ENCODE measurements at regions not wholly inside any gene's neighbourhood (a gene's known extent, or its start where the extent isn't known, plus 50 kb on each side); places are given as distances from the start of the nearest gene placed in this dataset.
"Not testable (repeated sequence)": the region's sequence is repeated elsewhere in the genome, so short reads cannot be mapped to it uniquely, and the experiment has no call there.

GRCh38 chr6:14218519-14218800, 100.9 kb downstream of the CD83 start:
- no peak for DNase-seq

- no peak for DNase-seq
Observed at GRCh38 chr6:14221564-14222279, 104.2 kb downstream of the CD83 start.

GRCh38 chr6:14222956-14223355, 105.4 kb downstream of the CD83 start:
- DNase-seq = no peak

- DNase-seq = no peak
Observed at GRCh38 chr6:14224359-14225103, 107.0 kb downstream of the CD83 start.

GRCh38 chr6:14226051-14226660, 108.6 kb downstream of the CD83 start:
- no peak for DNase-seq

DNA sequence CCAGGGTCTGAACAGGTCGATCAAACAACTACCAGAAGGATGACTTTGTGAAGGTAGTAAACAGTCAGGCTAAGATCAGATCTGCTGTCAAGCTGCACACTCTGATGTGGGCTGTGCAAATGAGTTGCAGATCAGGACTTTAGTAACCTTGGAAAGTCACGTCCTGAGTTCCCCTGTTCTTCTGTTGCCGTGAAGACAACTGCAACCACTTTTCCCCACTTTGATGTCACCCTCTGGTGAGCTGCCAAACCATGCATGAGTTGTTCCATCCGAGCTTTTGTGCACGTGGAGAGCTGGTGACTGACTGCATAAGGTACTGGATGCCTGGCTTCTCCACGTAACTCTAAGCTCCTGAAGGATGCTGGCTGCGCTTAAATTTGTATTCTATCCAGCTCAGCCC, 111.0 kb downstream of the CD83 start:
- DNase-seq = no peak

DNA sequence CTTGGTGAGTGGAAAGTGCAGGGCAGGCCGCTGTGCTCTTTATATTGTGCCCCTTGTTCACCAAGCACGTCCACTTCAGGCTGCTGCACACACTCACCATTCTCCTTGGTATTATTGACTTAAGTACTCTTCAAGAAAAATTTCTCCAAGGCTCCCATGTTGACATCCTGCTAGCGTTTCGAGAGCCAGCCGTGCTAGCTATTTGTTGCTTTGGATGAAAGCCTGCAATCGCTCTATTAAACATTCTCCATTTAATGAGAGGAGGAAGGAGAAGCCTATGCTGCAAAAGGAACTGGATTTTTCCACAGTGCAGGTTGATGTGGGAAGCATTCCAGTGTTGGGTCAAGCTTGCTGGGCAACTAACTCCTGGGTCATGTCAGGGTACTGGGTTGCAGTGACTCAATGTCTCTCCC, 113.5 kb downstream of the CD83 start:
- no peak for DNase-seq

DNA sequence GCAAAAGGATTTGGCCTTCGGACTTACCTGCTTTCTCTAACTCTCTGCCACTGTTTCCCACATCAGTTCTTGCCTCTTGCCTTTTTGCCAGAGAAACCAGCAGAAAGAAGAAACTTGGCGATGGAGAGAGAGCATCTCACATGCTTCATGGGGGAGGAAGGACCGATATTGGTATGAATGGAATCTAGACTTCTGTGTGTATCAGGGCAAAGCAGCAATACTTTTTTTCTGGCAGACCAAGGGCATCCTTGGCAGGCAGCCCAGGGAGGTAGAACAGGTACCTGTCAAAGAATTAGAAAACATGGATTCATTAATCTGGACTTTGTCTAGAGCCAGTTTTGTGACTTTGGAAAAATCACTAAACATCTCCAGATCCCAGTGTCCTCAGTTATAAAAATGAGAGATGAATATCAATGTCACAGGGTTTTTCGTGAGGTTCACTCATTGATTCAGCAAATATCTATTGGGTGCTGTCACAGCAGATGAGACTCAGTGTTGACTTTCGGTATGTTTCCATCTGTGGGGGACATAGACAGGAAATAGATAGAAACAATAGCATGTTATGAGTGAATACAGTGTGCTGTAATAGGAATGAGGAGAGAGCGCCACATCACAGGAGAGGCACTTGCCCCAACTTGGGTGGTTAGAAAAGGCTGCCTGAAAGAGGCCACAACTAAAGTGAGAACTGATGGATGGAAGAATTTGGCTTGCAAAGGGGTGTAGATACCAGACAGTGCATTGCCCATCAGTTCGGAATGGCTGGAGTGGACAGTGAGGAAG, 114.1 kb downstream of the CD83 start:
- DNase-seq = no peak

GRCh38 chr6:14232889-14233288, 115.3 kb downstream of the CD83 start:
- no peak for DNase-seq

GRCh38 chr6:14235653-14236356, 118.2 kb downstream of the CD83 start:
- DNase-seq = no peak

- no peak for DNase-seq
Observed at GRCh38 chr6:14239097-14239496, 121.5 kb downstream of the CD83 start.

DNA sequence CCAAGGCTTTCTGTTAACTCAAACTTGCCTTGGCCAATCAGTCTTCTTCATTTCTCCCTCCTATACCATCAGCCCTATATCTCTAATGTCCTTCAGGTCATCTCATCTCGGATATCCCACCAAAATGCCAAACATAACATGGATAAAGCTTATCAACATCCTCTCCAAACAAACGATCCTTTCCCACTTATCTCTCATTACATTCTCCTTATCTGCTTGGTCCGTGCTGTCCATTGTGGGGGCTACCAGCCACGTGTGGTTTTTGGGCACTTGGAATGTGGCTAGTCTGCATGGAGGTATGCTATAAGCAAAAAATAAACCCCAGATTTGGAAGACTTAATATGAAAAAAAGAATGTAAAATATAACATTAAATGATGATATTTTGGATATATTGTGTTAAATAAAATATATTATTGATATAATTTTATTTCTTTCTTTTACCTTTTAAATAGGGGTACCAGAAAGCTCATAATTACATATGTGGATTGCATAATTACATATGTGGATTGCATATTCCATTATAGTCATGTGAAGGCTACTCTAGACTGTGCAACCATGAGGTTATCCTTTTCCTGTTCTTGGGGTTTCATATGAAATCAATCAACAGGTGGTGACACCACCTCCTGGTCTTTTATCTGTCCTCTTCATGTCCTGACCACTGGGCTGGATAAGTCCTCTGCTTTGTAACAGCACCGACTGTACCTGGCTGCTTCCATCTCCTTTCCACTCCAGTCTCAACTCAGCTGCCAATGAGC, 123.0 kb downstream of the CD83 start:
- no peak for DNase-seq

- DNase-seq = no peak
Observed at GRCh38 chr6:14241255-14242070, 123.9 kb downstream of the CD83 start.

- not testable (repeated sequence) for DNase-seq
Observed at GRCh38 chr6:14242912-14243311, 125.3 kb downstream of the CD83 start.

- no peak for DNase-seq
Observed at GRCh38 chr6:14243597-14243996, 126.0 kb downstream of the CD83 start.

DNA sequence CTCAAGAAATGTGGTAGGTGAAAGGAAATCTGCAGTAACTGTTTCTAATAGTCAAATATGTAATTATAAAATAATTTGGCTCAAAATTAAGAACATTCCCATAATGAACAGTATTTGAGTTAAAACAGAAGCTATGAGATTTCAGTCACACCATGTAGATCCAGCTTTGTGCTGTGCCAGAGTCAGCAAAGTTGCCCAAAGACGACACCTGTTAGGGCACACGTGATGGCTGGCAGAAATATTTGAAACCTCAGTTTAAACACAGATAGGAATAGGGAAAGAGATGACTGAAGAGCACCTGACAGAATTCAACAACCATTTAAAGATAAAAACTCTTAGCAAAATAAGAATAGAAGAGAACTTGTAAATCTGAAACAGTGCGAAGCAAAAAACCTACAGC, 129.3 kb downstream of the CD83 start:
- DNase-seq = no peak

GRCh38 chr6:14250573-14250972, 133.0 kb downstream of the CD83 start:
- no peak for DNase-seq

DNA sequence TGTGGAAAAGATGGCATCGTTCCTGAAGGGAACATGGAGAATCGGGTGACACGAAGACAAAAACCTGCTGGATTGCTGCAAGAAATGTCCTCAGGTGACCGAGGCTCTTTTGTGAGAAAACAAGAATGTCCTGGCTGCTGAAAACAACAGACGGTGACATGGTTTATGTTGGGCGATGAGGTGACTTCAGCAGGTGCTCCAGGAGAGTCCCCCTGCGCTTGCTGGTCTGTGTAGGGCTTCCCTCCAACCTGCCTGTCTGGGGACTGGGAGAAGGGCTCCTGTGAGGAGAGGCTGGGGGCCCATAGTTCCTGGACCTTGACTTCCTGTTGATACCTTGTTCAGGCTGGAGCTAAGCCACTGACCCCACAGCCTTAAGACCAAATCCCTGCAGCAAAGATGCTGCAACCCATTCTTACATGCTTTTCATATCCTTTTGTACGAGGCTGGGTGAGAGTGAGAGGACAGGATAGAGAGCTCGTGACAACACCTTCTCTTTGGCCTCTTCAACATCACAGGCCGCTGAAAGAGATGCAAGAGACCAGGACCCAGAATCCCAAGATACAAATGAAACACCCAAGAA, 134.8 kb downstream of the CD83 start:
- no peak for DNase-seq

GRCh38 chr6:14254505-14254904, 136.9 kb downstream of the CD83 start:
- DNase-seq = no peak

- DNase-seq = no peak
Observed at GRCh38 chr6:14255916-14256315, 138.3 kb downstream of the CD83 start.

- DNase-seq = no peak
Observed at GRCh38 chr6:14258117-14258516, 140.5 kb downstream of the CD83 start.
